ENCODE measurements at regions not wholly inside any gene's neighbourhood (a gene's known extent, or its start where the extent isn't known, plus 50 kb on each side); places are given as distances from the start of the nearest gene placed in this dataset.

DNA sequence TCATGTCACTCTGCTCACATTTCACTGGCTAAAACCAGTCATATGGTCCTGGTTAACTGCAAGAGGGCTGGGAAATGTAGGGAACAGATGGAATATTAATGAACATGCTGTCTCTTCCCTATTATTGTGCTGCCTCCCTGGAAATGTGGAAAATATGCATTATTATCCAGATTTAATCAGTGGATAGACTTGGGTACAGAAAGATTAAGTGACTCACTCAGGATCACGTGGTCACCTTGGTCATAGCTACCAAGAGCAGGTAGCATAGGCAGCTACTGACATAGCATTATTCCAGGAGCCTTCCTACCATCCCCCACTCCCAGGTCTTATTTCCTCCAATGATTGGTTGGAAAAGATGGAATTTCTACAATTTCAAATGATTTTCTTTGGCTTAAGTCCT lies 141.1 kb downstream of the HRH4 start:
- no peak for DNase-seq (ENCODE audit: low read depth in 1 of 2, low spot score in 1 of 2)
- H3K4me3 ChIP-seq: no peak overlapping the region
- ATAC-seq: no peak
- no peaks in the 10 kb centered on the region for H3K9me3 ChIP-seq
- POLR2A ChIA-PET: no interaction called here
- H3K27ac ChIP-seq: no peak overlapping the region
- no peak overlapping the region for H3K4me2 ChIP-seq
- TF ChIP-seq JUN (IDR thresholded peaks at IDR 0.05) (no peak), MAZ (IDR thresholded peaks at IDR 0.05; ENCODE audit: borderline replicate concordance, low read depth, low read length) (no peak)
- TF ChIP-seq, protein P1, sequence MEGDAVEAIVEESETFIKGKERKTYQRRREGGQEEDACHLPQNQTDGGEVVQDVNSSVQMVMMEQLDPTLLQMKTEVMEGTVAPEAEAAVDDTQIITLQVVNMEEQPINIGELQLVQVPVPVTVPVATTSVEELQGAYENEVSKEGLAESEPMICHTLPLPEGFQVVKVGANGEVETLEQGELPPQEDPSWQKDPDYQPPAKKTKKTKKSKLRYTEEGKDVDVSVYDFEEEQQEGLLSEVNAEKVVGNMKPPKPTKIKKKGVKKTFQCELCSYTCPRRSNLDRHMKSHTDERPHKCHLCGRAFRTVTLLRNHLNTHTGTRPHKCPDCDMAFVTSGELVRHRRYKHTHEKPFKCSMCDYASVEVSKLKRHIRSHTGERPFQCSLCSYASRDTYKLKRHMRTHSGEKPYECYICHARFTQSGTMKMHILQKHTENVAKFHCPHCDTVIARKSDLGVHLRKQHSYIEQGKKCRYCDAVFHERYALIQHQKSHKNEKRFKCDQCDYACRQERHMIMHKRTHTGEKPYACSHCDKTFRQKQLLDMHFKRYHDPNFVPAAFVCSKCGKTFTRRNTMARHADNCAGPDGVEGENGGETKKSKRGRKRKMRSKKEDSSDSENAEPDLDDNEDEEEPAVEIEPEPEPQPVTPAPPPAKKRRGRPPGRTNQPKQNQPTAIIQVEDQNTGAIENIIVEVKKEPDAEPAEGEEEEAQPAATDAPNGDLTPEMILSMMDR (IDR thresholded peaks at IDR 0.05): no peak
- FAIRE-seq: no peak
- CTCF ChIA-PET: interaction anchor here (3.6 kb wide), 1 partner anchor 124 kb away, joined by 15 read pairs; no protein-coding TSS in a partner anchor
- 0% methylated on average over 1 of the region's 1 CpG for WGBS (ENCODE audit: missing lambda C conversion rate)
- H3K4me1 ChIP-seq: no peaks in the 10 kb centered on the region

DNA sequence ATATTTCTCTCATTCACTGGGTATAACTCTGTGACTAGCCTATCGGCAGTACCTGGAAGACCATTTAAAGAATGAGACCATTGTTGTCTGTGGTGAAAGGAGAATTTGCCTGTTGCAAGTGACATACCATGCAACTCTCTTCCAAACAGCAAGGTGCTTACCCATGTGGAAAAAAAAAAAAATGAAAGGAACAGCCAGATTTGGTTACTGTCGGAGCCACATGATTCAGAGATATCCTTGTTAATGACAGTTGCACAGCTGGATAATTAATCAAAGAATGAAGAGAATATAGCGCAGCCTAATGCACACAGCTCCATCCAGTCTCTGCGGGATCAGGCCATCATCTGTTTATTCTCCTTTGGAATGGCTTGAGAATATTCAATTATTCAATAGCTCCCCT lies 141.8 kb downstream of the HRH4 start:
- ATAC-seq (no peak), DNase-seq (ENCODE audit: low read depth in 1 of 2, low spot score in 1 of 2) (no peak), FAIRE-seq (no peak)
- TF ChIP-seq CHD2 (IDR thresholded peaks at IDR 0.05; ENCODE audit: low read length, partially characterized antibody): no peak
- no peak for TF ChIP-seq MYC (IDR thresholded peaks at IDR 0.05; ENCODE audit: borderline replicate concordance, low read length)
- no peak for TF ChIP-seq POLR2AphosphoS2 (conservative IDR thresholded peaks at IDR 0.05; ENCODE audit: low read length)
- no peak for TF ChIP-seq NFE2L2 (conservative IDR thresholded peaks at IDR 0.05; ENCODE audit: low read length)
- TF ChIP-seq, protein P1 (IDR thresholded peaks at IDR 0.05): no peak
- TF ChIP-seq, protein P2, sequence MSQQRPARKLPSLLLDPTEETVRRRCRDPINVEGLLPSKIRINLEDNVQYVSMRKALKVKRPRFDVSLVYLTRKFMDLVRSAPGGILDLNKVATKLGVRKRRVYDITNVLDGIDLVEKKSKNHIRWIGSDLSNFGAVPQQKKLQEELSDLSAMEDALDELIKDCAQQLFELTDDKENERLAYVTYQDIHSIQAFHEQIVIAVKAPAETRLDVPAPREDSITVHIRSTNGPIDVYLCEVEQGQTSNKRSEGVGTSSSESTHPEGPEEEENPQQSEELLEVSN (IDR thresholded peaks at IDR 0.05; ENCODE audit: borderline replicate concordance, low read depth): no peak
- no peak for TF ChIP-seq GATA3 (IDR thresholded peaks at IDR 0.05; ENCODE audit: borderline replicate concordance)
- TF ChIP-seq NR3C1 (IDR thresholded peaks at IDR 0.05): no peak
- no peak for TF ChIP-seq POLR2A (IDR thresholded peaks at IDR 0.05; ENCODE audit: low read length)
- TF ChIP-seq ESRRA (IDR thresholded peaks at IDR 0.05; ENCODE audit: borderline replicate concordance, low read length): no peak
- TF ChIP-seq RNF2 (IDR thresholded peaks at IDR 0.05; ENCODE audit: borderline replicate concordance, low read depth): no peak
- TF ChIP-seq TP53 (CRISPR knock-in tag; IDR thresholded peaks at IDR 0.05): no peak
- TF ChIP-seq HOXA7 (CRISPR knock-in tag; IDR thresholded peaks at IDR 0.05): no peak
- no peak for TF ChIP-seq RFX5 (IDR thresholded peaks at IDR 0.05)
- no peak for TF ChIP-seq KDM1A (IDR thresholded peaks at IDR 0.05; ENCODE audit: low read depth)
- no peak for TF ChIP-seq EHMT2 (IDR thresholded peaks at IDR 0.05; ENCODE audit: low read depth)
- TF ChIP-seq CBX8 (IDR thresholded peaks at IDR 0.05): no peak
- no peak for TF ChIP-seq HOXB13 (CRISPR knock-in tag; IDR thresholded peaks at IDR 0.05; ENCODE audit: low read depth)
- no peak overlapping the region for H3K27ac ChIP-seq
- H3K4me1 ChIP-seq: no peaks in the 10 kb centered on the region
- 62% methylated on average over 4 of the region's 4 CpGs for whole genome bisulfite sequencing (ENCODE audit: missing lambda C conversion rate)
- ChIA-PET POLR2A (no interaction called here), CTCF (interaction anchor here (3.6 kb wide), 1 partner anchor 124 kb away, joined by 15 read pairs; no protein-coding TSS in a partner anchor)
- no peak overlapping the region for H3K4me2 ChIP-seq
- no peaks in the 10 kb centered on the region for H3K9me3 ChIP-seq
- no peak overlapping the region for H3K4me3 ChIP-seq

DNA sequence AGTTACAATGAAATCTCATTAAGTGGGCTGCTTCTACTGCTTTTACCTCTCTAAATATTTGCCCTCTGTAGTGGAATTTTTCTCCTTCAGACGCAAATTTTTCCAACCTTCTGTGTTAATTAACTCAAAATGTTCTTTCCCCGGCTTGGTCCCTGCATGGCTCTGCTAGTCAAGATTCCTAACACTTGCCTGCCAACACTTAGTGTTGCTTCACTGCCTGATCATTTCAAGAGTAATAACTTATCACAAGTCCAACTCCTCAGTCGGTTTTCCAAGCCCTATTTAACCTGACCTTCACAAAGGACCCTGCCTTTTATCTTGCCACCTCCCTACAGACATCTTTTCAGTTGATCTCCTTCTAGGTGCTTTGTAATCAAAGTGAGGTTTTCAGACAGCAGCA lies 142.7 kb downstream of the HRH4 start:
- no peak for FAIRE-seq
- H3K4me3 ChIP-seq: no peak overlapping the region
- H3K9me3 ChIP-seq: no peaks in the 10 kb centered on the region
- no peak for ATAC-seq
- no peak for DNase-seq (ENCODE audit: low read depth in 1 of 2, low spot score in 1 of 2)
- ChIA-PET CTCF (no interaction called here), POLR2A (no interaction called here)
- H3K27ac ChIP-seq: no peak overlapping the region
- no peaks in the 10 kb centered on the region for H3K4me1 ChIP-seq
- H3K4me2 ChIP-seq: no peak overlapping the region
- WGBS (ENCODE audit: missing lambda C conversion rate): 0% methylated on average over 3 of the region's 3 CpGs
- TF ChIP-seq ZSCAN20 (CRISPR knock-in tag; IDR thresholded peaks at IDR 0.05) (no peak), ZC3H11A (IDR thresholded peaks at IDR 0.05) (no peak), JUN (IDR thresholded peaks at IDR 0.05) (no peak), PHF8 (IDR thresholded peaks at IDR 0.05; ENCODE audit: borderline replicate concordance, low read depth) (no peak), MAFK (IDR thresholded peaks at IDR 0.05; ENCODE audit: partially characterized antibody) (no peak), CHD2 (IDR thresholded peaks at IDR 0.05; ENCODE audit: low read length, partially characterized antibody) (no peak), HOXA7 (CRISPR knock-in tag; IDR thresholded peaks at IDR 0.05) (no peak), CBX8 (IDR thresholded peaks at IDR 0.05) (no peak), FOXS1 (CRISPR knock-in tag; IDR thresholded peaks at IDR 0.05) (no peak), RFX5 (IDR thresholded peaks at IDR 0.05) (no peak), FOSL2 (IDR thresholded peaks at IDR 0.05) (no peak), FOSL2 (CRISPR knock-in tag; IDR thresholded peaks at IDR 0.05) (no peak), GATA3 (IDR thresholded peaks at IDR 0.05; ENCODE audit: borderline replicate concordance) (no peak), KDM1A (IDR thresholded peaks at IDR 0.05; ENCODE audit: low read depth) (no peak), HEYL (CRISPR knock-in tag; IDR thresholded peaks at IDR 0.05) (no peak), RAD21 (conservative IDR thresholded peaks at IDR 0.05 in 1 of 2, IDR thresholded peaks at IDR 0.05 in 1 of 2) (no peak), BHLHE40 (IDR thresholded peaks at IDR 0.05; ENCODE audit: low read depth, low read length) (no peak), NR3C1 (IDR thresholded peaks at IDR 0.05) (no peak), RARB (CRISPR knock-in tag; IDR thresholded peaks at IDR 0.05) (no peak)
- TF ChIP-seq, protein P3, sequence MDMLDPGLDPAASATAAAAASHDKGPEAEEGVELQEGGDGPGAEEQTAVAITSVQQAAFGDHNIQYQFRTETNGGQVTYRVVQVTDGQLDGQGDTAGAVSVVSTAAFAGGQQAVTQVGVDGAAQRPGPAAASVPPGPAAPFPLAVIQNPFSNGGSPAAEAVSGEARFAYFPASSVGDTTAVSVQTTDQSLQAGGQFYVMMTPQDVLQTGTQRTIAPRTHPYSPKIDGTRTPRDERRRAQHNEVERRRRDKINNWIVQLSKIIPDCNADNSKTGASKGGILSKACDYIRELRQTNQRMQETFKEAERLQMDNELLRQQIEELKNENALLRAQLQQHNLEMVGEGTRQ (IDR thresholded peaks at IDR 0.05): no peak

Measured in A549 (cell line).